ENCODE measurements at regions not wholly inside any gene's neighbourhood (a gene's known extent, or its start where the extent isn't known, plus 50 kb on each side); places are given as distances from the start of the nearest gene placed in this dataset.

- intact Hi-C loops (cut with DNase I; ENCODE audit: low total_unique reads): no loop called here
- Histone ChIP-seq H3K27ac (peak overlapping the region; percentile 62 to 67), H3K4me3 (no peak overlapping the region), H3K36me3 (no peaks in the 10 kb centered on the region), H3K4me1 (peaks cover 0 to 48% (median 24%) of the 10 kb centered on the region in 4 donors), H3K27me3 (no peaks in the 10 kb centered on the region), H3K9me3 (no peaks in the 10 kb centered on the region)
- TF ChIP-seq, protein P1, sequence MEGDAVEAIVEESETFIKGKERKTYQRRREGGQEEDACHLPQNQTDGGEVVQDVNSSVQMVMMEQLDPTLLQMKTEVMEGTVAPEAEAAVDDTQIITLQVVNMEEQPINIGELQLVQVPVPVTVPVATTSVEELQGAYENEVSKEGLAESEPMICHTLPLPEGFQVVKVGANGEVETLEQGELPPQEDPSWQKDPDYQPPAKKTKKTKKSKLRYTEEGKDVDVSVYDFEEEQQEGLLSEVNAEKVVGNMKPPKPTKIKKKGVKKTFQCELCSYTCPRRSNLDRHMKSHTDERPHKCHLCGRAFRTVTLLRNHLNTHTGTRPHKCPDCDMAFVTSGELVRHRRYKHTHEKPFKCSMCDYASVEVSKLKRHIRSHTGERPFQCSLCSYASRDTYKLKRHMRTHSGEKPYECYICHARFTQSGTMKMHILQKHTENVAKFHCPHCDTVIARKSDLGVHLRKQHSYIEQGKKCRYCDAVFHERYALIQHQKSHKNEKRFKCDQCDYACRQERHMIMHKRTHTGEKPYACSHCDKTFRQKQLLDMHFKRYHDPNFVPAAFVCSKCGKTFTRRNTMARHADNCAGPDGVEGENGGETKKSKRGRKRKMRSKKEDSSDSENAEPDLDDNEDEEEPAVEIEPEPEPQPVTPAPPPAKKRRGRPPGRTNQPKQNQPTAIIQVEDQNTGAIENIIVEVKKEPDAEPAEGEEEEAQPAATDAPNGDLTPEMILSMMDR (IDR thresholded peaks at IDR 0.05): no peak
- DNase-seq: peak in 1 of 2 donors; percentile 32
These were observed 227.4 kb upstream of the DCBLD2 start for GRCh38 chr3:99128725-99129505.

- Histone ChIP-seq H3K27ac (peak overlapping the region; percentile 62 to 67), H3K4me1 (peaks cover 0 to 48% (median 24%) of the 10 kb centered on the region in 4 donors), H3K27me3 (no peaks in the 10 kb centered on the region), H3K36me3 (no peaks in the 10 kb centered on the region), H3K9me3 (no peaks in the 10 kb centered on the region), H3K4me3 (no peak overlapping the region)
- TF ChIP-seq, protein P1 (IDR thresholded peaks at IDR 0.05): no peak
- DNase-seq: no peak
- intact Hi-C loops (cut with DNase I; ENCODE audit: low total_unique reads): no loop called here
These were observed 226.7 kb upstream of the DCBLD2 start for GRCh38 chr3:99128235-99128634.

DNA sequence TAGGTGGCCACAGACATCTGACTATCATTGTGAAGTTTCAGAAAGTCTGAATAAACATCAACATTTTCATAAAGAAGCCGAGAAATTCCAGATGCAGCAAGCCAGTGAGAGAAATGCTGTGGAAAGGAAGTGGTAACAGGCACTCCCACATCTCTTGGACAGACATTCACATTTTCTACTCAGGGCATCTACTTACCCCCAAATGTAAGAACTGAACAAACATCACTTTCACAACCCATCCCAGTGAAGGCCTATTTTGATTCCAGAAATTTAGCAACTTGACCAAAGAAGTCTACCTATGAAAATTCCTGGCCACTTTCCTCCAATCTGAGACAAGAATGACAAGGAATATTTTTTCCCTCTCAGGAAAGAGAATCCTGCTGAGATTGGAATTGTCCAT, 224.8 kb upstream of the DCBLD2 start:
- Histone ChIP-seq H3K4me3 (no peak overlapping the region), H3K4me1 (peaks cover 0 to 48% (median 24%) of the 10 kb centered on the region in 4 donors), H3K27me3 (no peaks in the 10 kb centered on the region), H3K36me3 (no peaks in the 10 kb centered on the region), H3K9me3 (no peaks in the 10 kb centered on the region), H3K27ac (peak overlapping the region; percentile 66 to 67)
- intact Hi-C loops (cut with DNase I; ENCODE audit: low total_unique reads): no loop called here
- no peak for DNase-seq
- TF ChIP-seq, protein P1 (IDR thresholded peaks at IDR 0.05): no peak

DNA sequence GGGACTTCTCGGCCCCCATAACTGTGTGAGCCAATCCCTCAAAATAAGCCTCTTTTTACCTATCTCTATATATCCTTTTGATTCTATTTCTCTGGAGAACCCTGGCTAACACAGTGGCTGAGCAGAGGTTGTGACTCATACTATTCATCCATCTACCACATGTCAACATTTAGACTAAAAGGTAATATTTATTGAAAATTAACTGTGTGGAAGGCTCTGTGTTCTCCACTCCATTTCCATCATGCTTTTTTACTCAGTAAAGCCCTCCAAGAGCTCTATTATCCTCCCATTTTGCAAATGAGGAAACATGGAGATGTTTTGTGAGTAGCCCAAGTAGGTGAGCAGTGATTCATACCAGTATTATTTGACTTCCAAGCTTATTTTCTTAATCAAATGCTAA, 217.9 kb upstream of the DCBLD2 start:
- intact Hi-C loops (cut with DNase I; ENCODE audit: low total_unique reads): no loop called here
- no peaks in the 10 kb centered on the region for H3K27me3 ChIP-seq
- no peak overlapping the region for H3K4me3 ChIP-seq
- TF ChIP-seq, protein P1 (IDR thresholded peaks at IDR 0.05): no peak
- H3K27ac ChIP-seq: no peak overlapping the region
- DNase-seq: no peak
- H3K36me3 ChIP-seq: no peaks in the 10 kb centered on the region
- peaks cover 0 to 7% (median 7%) of the 10 kb centered on the region in 3 donors for H3K9me3 ChIP-seq
- no peaks in the 10 kb centered on the region for H3K4me1 ChIP-seq

DNA sequence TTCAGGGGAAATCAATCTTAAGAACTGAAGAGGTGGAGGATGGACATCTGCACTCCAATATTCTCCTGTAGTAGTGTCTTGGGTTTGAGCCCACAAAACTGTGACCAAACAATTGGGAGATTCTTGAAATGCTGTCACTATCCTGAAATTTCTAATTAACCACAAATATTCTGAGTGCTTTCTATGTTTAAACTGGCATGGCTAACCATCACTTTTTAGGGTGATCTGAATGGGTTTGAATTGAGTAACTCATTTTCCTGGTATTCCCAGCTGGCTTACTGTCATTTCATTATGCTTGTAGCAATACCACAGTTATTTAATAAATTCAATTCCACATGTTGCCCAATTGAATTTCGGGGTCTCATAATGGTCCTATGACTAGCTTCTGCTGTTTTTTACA, 216.9 kb upstream of the DCBLD2 start:
- Histone ChIP-seq H3K4me3 (no peak overlapping the region), H3K27me3 (no peaks in the 10 kb centered on the region), H3K9me3 (peaks cover 0 to 11% (median 8%) of the 10 kb centered on the region in 3 donors), H3K36me3 (no peaks in the 10 kb centered on the region), H3K27ac (no peak overlapping the region), H3K4me1 (no peaks in the 10 kb centered on the region)
- no peak for DNase-seq
- intact Hi-C loops (cut with DNase I; ENCODE audit: low total_unique reads): no loop called here
- TF ChIP-seq, protein P1 (IDR thresholded peaks at IDR 0.05): no peak
